HPDE6-E6E7 (cell line): ENCODE measurements at regions not wholly inside any gene's neighbourhood (a gene's known extent, or its start where the extent isn't known, plus 50 kb on each side); places are given as distances from the start of the nearest gene placed in this dataset.
"Not testable (repeated sequence)": the region's sequence is repeated elsewhere in the genome, so short reads cannot be mapped to it uniquely, and the experiment has no call there.

Source experiments
- DNase-seq: peaks from one replicate; pipeline ENCODE4 v3.0.0; 2011; ENCODE audit warnings: missing footprints; ENCODE audit errors: extremely low spot score

DNA sequence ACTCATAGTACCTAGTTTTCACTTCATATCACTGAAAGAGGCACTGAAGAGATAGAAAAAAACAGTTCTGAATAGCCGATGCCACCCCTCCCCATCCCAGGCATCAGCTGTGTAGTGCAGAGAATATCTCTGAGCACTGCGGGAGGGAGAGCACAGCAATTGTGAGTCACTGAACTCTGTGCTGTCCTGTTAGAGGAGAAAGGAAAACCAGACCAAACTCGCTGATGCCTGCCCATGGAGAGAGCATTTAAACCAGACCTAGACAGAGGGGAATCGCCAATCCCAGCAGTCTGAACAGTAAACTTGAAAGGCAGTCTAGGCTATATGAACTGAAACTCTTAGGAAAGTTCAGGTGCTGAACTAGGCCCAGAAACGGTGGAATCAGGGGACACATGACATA lies 120.1 kb upstream of the SLC30A5 start:
- DNase-seq = no peak

DNA sequence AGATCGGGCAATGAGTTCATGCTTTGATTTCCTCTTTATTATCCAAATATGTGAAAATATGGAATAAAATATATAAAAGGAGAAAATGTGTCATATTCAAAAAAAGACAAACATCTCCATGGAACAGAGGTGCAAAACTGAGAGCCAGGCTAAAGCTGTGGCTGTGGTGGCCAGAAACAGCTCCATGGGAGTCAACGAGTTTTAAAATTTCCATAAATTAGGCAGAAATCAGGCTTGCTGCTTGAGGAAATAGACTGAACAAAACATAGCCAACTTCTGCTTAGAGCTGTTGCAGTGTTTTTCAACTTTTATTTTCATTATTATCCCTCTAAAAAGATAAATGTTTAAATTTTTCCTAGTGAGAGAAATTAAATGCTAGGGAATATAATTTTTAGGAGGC lies 110.8 kb upstream of the SLC30A5 start:
- DNase-seq = no peak

DNA sequence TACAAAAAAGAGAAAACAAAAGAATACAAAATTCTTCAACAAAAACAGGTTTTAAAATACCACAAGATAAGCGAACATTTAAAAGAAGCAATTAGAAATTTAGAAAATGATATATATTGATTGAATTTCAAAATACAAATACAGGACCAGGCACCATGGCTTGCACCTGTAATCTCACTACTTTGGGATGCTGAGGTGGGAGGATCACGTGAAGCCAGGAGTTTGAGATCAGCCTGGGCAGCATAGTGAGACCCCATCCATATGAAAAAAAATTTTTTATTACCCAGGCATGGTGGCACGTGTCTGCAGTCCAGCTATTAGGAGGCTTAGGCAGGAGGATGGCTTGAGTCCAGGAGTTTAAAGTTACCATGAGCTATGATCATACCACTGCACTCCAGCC lies 109.9 kb upstream of the SLC30A5 start:
- no peak for DNase-seq

DNA sequence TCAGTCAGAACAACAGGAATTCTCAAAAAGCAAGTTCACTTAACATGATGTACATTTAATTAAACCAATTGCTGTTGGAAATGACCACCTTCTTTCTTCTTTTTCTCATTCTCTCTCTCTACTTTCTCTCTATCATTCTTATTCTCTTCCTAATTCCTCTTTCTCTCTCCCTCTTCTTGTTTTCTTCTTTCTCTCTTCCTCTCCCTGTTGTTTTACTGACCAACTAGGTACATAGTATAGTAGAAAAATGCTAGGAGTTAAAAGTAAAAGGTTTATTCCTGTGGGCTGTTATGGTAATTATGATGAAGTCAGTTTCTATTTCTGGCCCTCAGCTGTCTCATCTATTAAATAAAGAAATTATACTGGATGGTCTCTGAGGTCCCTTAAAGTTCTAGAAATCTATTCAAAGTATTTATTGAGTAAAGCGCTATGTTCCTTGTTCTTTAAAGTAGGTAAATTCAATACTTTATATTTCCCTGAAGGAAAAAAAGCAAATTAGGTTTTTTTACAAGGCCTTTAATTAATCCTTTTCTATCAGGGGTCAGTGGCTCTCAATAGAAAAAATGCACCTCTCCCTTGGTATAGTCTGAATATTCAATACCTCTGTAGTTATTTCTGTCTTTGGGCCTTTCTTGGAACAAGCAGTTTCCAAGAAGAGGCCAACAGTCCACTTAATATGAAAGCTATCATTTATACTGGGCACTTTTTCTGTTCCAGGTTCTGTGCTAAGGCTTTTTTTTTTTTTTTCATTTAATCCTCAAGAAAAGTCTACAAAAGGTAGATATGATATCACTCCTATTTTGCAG lies 102.3 kb upstream of the SLC30A5 start:
- DNase-seq = no peak

DNA sequence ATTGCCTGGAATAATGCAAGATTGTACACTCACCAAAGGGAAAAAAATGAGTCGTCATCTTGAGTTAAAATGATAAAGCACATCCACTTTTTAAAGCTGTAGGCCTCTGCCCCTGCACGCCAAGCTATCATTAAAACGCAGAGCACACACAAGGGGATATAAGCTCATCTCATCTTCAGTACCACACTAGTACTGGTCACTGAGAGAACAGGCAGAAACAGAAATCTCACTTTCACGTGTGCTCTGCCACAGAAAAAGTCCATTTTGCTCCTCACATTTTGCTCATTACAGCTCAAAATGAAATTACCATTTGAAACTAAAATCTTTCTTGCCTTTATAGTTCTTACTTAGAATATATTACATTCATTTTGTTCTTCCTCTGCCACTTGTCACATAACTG lies 99.2 kb upstream of the SLC30A5 start:
- no peak for DNase-seq

DNA sequence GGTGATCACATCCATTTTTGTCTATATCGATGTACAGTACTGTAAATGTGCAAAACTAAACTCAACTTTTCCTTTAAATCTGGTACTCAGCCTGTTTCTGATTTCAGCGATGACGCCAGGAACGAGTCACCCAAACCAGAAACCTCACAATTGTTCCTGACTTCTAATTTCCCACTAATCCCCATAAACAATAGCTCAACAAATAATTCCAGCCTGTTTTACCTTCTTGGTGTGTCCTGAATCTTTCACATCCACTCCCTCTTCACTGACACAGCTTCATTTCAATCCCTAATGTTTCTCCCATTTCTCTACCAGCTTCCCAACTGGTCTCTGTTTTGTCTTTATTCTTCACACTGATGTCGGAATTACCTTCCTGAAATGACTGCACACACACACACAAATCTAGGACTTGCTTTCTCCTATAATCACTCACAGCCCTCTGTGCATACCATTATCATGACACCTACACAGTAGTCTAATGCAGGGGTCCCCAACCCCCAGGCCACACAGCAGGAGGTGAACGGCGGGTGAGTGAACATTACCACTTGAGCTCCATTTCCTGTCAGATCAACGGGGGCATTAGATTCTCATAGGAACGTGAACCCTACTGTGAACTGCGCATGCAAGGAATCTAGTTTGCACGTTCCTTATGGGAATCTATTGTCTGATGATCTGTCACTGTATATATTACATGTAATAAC lies 97.8 kb upstream of the SLC30A5 start:
- no peak for DNase-seq

DNA sequence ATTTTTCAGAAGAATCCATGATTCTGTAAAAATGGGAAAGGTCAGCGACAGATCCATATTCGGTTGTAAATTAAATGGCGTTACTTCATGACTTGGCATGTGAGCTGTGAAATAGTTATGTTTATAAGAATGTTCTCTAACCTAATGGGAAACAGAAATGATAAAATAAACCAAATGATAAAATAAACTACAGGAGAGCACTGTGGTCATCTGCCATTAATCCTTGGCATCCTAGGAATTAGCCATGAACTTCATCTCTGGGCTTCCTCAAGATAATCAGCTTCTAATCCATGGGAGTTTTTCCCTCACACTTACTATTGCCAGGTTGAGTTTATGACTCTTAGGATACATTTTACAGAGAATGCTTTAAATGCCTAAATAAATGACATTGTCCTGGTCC lies 94.6 kb upstream of the SLC30A5 start:
- no peak for DNase-seq

DNA sequence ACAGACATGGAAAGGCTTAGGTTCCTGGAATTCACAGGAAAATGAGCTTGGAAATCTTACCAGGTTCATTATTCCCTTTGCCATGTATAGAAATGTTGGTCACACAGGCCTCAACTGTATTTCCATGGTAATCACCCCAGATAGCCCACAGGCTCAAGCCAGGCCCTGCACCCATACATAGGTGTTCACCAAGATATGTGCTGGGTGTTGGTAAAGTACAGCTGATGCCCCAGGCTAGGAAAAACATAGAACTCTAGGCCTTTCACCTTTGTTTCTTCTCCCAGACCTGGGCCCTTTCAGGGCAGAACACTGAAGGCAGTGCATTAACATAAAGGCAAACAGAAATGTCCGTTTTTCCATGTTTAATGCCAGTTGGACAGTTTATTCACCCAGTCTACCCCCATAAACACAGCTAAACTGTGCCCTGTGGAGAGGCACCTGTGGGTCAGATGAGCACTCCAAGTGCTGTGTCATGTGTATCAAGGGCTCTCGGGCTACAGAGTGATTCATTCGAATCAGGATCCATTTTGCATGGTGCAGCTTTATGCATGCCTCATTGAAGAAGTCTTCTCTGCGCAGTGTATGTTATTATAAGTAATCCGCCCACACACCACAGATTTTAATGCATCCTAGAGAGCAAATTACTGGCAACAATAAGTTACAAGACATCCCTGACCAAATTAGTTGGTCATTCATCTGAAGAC lies 93.4 kb upstream of the SLC30A5 start:
- no peak for DNase-seq

DNA sequence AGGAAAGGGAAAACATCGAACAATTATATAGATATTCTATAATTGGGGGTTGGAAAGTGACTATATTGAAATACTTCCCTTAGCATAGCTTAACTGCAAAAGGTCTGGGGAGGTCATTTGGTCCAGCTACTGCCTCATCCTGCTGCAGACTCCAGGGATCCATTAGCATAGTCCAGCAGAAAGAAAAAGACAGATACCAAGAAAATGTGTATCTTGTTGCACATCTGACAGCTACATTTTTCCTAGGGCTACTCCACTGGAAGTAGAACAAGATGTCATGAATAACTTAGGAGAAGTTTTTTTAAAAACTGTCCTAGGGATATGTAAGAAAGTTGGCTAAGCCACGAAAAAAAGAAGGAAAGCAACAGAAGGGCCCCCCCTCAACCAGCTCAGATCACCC lies 92.9 kb upstream of the SLC30A5 start:
- DNase-seq = no peak

DNA sequence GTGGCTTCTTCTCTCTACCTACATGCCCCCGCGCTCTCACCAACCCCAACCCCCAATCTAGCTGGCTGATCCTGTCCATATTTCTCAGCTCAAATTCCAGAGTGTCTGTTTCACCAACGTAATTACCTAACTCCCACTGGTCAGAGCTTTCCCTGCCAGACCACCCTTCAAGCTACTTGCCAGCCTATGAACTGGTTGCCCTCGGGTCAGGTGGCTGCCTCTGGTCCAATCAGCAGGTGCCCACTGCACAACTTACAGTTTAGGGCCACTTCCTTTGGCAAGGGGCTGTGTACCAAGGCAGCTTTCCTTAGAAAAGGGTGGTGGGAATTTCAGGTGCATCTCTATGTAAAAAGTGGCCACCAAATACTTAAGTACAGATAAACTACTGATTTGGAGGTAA lies 92.2 kb upstream of the SLC30A5 start:
- no peak for DNase-seq

DNA sequence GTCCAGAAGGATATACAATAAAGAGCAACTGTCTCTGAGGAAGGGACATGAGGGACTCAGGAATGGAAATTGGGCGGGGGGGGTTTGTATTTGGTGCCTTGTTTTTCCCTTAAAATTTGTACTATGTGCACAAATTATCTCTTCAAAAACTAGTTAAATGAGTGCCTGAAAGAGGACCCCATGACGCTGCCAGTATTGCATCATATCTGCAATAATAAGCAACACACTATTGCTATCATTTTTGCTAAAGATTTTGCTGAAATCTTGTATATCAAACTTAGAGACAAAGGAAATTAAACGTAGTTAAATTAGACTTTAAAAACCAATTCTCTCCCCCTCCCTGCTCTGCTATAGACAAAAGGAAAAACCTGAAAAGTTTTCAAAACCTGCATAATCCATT lies 89.7 kb upstream of the SLC30A5 start:
- no peak for DNase-seq

DNA sequence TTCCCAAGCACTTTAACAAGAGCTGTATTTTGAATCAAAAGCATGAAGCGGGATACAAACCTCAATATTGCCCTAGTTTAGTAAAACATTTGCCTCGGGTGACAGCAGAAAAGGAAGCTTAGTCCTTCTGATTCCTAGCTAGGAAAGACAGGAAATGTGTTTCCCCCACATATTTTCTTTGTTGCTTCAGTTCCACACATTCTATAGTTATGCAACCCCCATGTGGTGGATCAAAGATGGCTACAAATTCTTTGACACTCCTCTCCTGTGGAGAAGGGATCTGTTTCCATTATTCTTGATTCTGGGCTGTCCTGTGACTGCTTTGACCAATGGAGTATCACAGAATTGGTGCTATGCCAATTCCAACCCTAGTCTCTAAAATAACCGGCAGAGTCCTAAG lies 89.1 kb upstream of the SLC30A5 start:
- no peak for DNase-seq

DNA sequence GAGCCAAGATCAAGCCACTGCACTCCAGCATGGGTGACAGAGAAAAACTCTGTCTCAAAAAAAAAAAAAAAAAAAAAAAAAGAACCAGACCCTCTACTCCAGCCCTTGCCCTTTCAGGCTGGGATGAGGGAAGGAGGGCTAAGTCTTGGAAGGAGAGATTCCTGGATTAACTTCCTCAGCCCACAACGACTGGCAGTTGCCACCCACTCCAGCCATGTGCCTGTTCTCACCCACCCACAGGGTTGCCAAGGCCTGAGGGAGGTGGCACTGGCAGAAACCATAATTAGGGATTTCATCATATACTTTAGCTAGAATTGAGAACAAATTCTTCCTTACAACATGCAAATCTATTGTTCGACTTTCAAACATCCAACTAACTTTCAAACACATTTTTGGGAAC lies 87.8 kb upstream of the SLC30A5 start:
- no peak for DNase-seq

DNA sequence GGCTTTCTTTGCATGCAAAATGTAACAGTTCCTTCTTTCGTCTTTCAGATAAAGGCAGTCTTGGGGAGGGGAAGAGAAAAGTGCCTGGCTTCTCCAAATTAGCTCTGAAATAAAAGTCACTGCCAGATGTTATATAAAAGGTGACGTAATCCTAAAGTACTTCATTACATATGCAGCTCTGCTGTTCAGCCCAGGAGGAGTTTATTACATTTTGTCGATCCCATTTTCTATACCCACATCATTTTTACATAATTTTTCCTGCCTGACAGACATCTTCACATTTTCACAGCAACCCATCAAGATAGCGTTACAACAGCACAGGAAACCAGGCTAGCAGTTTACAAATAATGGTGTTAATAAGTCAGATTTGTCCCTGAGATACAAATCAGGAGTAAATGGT lies 86.7 kb upstream of the SLC30A5 start:
- no peak for DNase-seq

DNA sequence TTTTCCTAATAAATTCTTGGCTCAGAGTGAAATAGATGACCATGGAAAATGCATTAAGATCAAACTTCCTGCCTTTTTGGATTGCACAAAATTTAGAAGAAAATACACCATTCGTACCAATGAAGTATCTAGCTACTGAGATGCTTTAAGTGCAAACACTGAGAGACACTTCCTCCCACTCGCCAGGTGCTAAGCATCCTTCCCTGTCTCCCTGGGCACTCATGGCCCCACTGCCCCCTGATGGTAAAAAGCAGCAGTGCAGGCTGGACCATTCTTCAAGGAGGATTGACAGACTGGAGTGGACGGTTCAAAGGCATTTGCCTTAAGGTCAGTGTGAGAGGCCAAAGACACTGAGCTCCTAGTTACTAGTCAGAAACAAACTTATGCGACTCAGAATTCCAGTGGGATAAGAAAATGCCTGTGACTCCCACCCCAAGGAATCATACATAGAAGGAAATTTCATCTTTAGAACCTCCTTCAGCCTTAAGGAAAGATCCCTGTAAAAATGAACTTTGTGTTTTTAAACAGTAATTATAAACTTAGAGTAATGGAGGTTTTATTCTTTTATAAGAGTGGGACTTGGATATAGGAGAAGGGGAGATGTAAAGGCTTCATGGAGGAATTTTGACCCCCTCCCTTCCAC lies 86.0 kb upstream of the SLC30A5 start:
- DNase-seq = peak; percentile 49

DNA sequence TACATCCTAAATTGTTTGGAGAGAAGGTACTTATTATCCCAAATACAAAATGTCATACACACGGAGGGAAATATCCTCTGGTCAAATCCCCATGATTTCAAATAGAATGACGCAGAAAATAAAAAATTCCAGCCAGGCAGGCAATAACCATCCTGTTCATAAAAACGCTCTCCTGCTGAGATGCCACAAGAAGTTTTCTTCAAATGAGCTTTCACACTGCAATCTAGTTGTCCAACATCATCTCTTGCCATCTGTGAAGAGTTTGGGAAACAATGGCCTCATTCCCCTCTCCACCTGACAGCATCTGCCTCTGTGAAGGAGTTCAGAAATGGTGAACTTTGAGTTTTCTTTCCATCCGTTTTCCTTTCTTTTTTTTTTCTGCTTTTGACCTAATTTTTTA lies 83.3 kb upstream of the SLC30A5 start:
- no peak for DNase-seq

DNA sequence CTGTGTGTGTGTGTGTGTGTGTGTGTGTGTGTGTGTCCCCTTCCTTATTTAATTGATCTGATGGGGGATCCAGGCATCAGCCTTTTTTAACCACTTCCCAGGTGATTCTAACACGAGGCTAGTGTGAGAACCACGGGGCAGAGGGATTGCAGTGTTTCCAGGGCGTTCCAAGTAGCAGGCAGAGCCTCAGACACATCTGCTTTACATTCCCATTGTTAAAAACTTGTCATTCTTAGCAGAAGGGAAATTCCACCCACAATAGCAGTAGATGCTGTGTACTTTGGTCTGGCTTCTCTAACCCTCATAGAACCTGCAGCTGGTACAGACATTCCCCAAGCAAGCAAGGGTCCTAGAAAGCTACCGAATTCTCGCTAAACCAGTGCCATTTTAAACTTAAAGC lies 81.9 kb upstream of the SLC30A5 start:
- DNase-seq = no peak

DNA sequence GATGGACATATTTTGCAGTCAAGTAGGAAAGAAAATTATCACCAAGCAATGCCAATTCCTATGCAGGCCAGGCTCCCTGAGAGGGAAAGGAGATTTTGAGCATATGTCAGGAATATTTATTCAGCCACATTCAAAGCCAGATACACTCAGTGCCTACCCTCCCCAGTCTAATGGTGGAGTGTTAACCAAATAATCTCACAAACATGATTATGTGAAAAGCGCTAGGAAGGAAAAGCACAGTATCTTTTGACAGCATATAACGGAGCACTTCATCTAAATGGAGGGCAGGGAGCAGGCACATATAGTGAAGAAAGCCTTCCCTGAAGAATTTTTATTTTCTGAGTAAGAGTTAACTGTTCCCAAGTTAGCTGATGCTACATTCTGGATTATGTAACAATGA lies 80.3 kb upstream of the SLC30A5 start:
- DNase-seq = no peak

DNA sequence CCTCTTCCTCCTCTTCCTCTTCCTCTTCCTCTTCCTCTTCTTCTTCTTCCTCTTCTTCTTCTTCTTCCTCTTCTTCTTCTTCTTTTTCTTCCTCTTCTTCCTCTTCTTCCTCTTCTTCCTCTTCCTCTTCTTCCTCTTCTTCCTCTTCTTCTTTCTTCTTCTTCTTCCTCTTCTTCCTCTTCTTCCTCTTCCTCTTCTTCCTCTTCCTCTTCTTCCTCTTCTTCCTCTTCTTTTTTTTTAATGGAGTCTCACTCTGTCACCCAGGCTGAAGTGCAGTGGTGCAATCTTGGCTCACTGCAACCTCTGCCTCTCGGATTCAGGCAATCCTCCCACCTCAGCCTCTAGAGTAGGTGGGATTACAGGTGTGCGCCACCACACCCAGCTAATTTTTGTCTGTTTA lies 79.8 kb upstream of the SLC30A5 start:
- not testable (repeated sequence) for DNase-seq

DNA sequence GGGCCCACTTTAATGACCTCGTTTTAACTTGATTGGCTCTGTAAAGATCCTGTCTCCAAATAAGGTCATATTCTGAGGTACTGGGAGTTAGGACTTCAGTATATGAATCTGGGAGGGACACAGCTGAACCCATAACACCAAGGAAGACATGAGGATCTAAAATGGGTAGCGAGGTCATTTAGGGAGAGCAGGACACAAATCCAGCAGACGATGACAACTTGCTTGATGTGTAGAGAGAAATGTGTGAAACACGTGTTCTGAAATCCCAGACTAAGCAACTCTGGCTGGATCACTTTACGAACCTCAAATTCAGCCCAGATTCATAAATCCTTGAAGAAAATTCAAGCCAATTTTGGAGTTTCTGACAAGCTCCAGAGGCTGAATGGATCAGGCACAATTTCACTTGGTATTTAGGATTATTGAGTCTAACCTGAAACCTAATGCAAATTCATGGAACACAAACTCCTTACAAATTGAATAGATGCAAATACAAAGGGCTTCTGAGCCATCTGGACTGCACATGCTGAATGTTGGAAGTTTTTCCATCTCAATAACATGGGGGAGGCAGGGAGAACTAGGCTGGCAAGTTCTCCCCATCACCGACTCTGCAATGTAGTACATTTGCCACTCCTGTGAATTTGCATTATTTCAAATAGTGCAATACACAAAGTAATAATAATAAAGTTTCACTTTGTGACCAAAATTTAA lies 74.0 kb upstream of the SLC30A5 start:
- DNase-seq = no peak

DNA sequence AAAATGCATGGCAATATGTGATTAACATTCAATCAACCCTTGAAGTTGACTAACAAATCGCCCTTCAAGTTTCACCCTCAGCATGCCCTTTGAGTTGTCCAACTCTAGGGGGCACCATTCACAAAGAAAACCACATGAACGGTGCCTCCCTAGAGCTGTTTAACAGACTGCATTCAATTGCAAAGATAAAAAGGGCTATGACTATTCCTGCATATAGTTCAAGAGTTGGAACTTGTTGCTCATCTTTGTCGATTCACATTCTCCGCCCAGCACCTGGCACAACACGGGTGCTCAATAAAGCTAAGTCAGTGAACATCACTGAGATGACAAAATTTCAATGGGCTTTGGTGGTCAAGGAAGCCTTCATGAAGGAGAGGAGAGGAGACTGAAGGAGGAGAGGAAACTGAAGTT lies 69.6 kb upstream of the SLC30A5 start:
- DNase-seq = peak; percentile 27

DNA sequence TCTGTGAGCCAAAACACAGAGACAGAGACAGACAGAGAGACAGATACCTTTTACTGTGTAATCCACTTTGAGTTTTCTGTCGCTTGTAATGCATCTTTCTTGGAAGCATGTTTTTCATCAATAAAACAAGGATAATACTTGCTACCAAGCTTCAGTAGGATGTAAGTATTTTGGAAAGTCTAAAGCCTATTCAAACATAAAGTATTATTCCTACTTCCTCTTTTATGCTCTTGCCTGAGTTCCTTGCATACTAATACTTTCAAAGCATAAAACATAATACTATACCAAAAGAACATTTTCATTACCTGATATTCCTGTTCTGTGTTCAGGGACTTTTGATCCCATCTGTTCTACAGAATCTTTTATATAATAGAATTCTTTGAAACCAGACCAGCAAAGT lies 64.5 kb upstream of the SLC30A5 start:
- DNase-seq = no peak
